ENCODE measurements at regions not wholly inside any gene's neighbourhood (a gene's known extent, or its start where the extent isn't known, plus 50 kb on each side); places are given as distances from the start of the nearest gene placed in this dataset.
A peak's percentile ranks its signal among the peaks of the same experiment; 100 is the strongest.

- no peak for DNase-seq (ENCODE audit: low read depth)
- TF ChIP-seq CTCF (IDR thresholded peaks at IDR 0.05; ENCODE audit: insufficient read depth, low read depth, low read length, missing control alignments): no peak
- H3K4me3 ChIP-seq (ENCODE audit: low read length): no peak overlapping the region
Observed at GRCh38 chr2:41896186-41896846, 151.5 kb upstream of the PKDCC start.

- H3K4me3 ChIP-seq (ENCODE audit: low read length): no peak overlapping the region
- TF ChIP-seq CTCF (IDR thresholded peaks at IDR 0.05; ENCODE audit: insufficient read depth, low read depth, low read length, missing control alignments): no peak
- peak; percentile 87 for DNase-seq (ENCODE audit: low read depth)
Observed at GRCh38 chr2:41899189-41899588, 148.6 kb upstream of the PKDCC start.

- DNase-seq (ENCODE audit: low read depth): no peak
- H3K4me3 ChIP-seq (ENCODE audit: low read length): no peak overlapping the region
- no peak for TF ChIP-seq CTCF (IDR thresholded peaks at IDR 0.05; ENCODE audit: insufficient read depth, low read depth, low read length, missing control alignments)
Observed at GRCh38 chr2:41900101-41900577, 147.7 kb upstream of the PKDCC start.

GRCh38 chr2:41902897-41903296 is 144.9 kb upstream of the PKDCC start:
- no peak overlapping the region for H3K4me3 ChIP-seq (ENCODE audit: low read length)
- DNase-seq (ENCODE audit: low read depth): no peak
- no peak for TF ChIP-seq CTCF (IDR thresholded peaks at IDR 0.05; ENCODE audit: insufficient read depth, low read depth, low read length, missing control alignments)

- TF ChIP-seq CTCF (IDR thresholded peaks at IDR 0.05; ENCODE audit: insufficient read depth, low read depth, low read length, missing control alignments): no peak
- H3K4me3 ChIP-seq (ENCODE audit: low read length): no peak overlapping the region
- DNase-seq (ENCODE audit: low read depth): no peak
Observed at GRCh38 chr2:41903474-41904135, 144.2 kb upstream of the PKDCC start.

GRCh38 chr2:41904459-41904858 is 143.4 kb upstream of the PKDCC start:
- no peak for TF ChIP-seq CTCF (IDR thresholded peaks at IDR 0.05; ENCODE audit: insufficient read depth, low read depth, low read length, missing control alignments)
- no peak overlapping the region for H3K4me3 ChIP-seq (ENCODE audit: low read length)
- no peak for DNase-seq (ENCODE audit: low read depth)
